HT-29 (cell line): ENCODE measurements at regions not wholly inside any gene's neighbourhood (a gene's known extent, or its start where the extent isn't known, plus 50 kb on each side); places are given as distances from the start of the nearest gene placed in this dataset.

Experiments used
- DNase-seq: peaks from one replicate; pipeline ENCODE4 v3.0.0-alpha.2; 2015; ENCODE audit warnings: low spot score

DNA sequence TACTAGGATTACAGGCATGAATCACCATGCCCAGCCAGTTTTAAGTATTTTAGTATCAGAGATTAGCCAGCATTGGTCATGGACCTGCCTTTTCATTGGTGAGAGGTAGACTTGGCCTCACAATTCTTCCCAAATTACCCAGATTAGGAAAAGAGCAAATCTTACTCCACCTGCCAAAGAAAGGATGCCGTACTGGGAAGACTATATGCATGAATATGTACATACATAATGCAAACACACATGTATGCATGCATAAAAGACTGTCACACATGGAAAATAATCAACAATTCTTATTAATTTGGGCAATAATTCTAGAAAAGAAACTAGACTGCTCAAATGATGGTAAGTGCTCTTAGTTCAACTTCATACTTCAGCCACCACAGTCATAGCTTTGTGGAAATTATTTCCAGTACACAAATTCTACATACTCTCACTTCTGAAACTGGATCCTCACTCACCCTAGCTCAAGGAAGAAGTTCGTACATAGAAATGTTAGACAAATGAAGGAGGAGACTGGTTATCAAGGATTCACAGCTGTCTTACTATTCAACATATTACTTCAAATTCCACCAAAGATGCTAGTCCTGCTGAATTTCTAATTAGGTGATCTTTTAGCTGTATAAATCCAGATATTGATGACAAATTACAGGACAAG, 73.7 kb downstream of the MINAR2 start:
- DNase-seq = no peak

GRCh38 chr5:129830288-129830687, 74.0 kb upstream of the CHSY3 start:
- no peak for DNase-seq

GRCh38 chr5:129836321-129836720, 67.9 kb upstream of the CHSY3 start:
- no peak for DNase-seq

DNA sequence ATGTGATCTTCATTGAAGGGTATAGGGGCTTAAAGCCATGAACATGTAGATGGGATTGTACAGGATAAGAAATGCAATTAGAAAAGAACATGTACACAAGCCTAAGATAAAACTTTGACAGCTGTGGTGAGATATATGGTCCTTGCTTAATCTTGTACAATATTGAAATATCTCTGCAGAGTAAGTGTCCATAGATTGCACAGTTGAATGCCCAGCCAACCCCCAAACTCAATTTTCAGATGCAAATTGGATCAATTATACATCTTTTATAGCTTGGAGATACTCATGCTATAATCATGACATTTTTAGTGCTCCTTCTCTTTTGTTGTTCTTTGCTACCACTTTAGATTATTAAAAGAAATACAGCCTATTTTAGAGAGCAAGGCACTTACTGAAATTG, 59.5 kb upstream of the CHSY3 start:
- no peak for DNase-seq

- DNase-seq = peak; percentile 88
These were observed 51.4 kb upstream of the CHSY3 start for GRCh38 chr5:129852747-129853352.

GRCh38 chr5:129853588-129853987, 50.7 kb upstream of the CHSY3 start:
- DNase-seq = no peak
